IPS-18a (cell line): ENCODE measurements at regions not wholly inside any gene's neighbourhood (a gene's known extent, or its start where the extent isn't known, plus 50 kb on each side); places are given as distances from the start of the nearest gene placed in this dataset.
A peak's percentile ranks its signal among the peaks of the same experiment; 100 is the strongest.
"Not testable (repeated sequence)": the region's sequence is repeated elsewhere in the genome, so short reads cannot be mapped to it uniquely, and the experiment has no call there.

Experiments used
- H3K27ac ChIP-seq: one replicate; pipeline ENCODE4 v1.5.1; 2013; ENCODE audit warnings: low read length
- H3K27me3 ChIP-seq: one replicate; pipeline ENCODE4 v1.6.1; 2013; ENCODE audit warnings: mild to moderate bottlenecking, low read length; ENCODE audit not compliant: control insufficient read depth, insufficient read depth
- H3K36me3 ChIP-seq: one replicate; pipeline ENCODE4 v1.6.1; 2013; ENCODE audit warnings: low read depth, low read length; ENCODE audit not compliant: control insufficient read depth
- H3K4me1 ChIP-seq: one replicate; pipeline ENCODE4 v1.6.1; 2013; ENCODE audit warnings: low read depth, low read length; ENCODE audit not compliant: control insufficient read depth
- H3K4me3 ChIP-seq: one replicate; pipeline ENCODE4 v1.5.1; 2013; ENCODE audit warnings: low read length
- H3K9ac ChIP-seq: one replicate; pipeline ENCODE4 v1.6.1; 2013; ENCODE audit warnings: mild to moderate bottlenecking, low read length, moderate library complexity
- H3K9me3 ChIP-seq: one replicate; pipeline ENCODE4 v1.6.1; 2013; ENCODE audit warnings: low read depth, low read length; ENCODE audit not compliant: control insufficient read depth

GRCh38 chr13:21272439-21272838 lies 96.0 kb downstream of the MRPL57 start:
- not testable (repeated sequence) for H3K4me1 ChIP-seq, H3K9ac ChIP-seq, H3K27me3 ChIP-seq, H3K4me3 ChIP-seq, H3K9me3 ChIP-seq, H3K27ac ChIP-seq, H3K36me3 ChIP-seq

- H3K9me3 ChIP-seq, H3K27me3 ChIP-seq, H3K27ac ChIP-seq, H3K4me3 ChIP-seq, H3K9ac ChIP-seq, H3K36me3 ChIP-seq, H3K4me1 ChIP-seq: not testable (repeated sequence)
These were observed 98.0 kb downstream of the MRPL57 start for GRCh38 chr13:21274457-21274856.

- Histone ChIP-seq H3K27me3 (no peaks in the 10 kb centered on the region), H3K9me3 (no peaks in the 10 kb centered on the region), H3K4me1 (peaks cover 3% of the 10 kb centered on the region), H3K36me3 (no peaks in the 10 kb centered on the region), H3K9ac (no peak overlapping the region), H3K4me3 (no peak overlapping the region), H3K27ac (no peak overlapping the region)
These were observed 105.6 kb downstream of the MRPL57 start for GRCh38 chr13:21282065-21282464.

GRCh38 chr13:21287331-21287907 lies 111.0 kb downstream of the MRPL57 start:
- Histone ChIP-seq H3K9me3 (no peaks in the 10 kb centered on the region), H3K9ac (no peak overlapping the region), H3K4me1 (no peaks in the 10 kb centered on the region), H3K36me3 (no peaks in the 10 kb centered on the region), H3K27ac (no peak overlapping the region), H3K4me3 (no peak overlapping the region), H3K27me3 (no peaks in the 10 kb centered on the region)

- H3K27ac ChIP-seq: no peak overlapping the region
- no peak overlapping the region for H3K4me3 ChIP-seq
- no peak overlapping the region for H3K9ac ChIP-seq
- H3K4me1 ChIP-seq: no peaks in the 10 kb centered on the region
- H3K36me3 ChIP-seq: no peaks in the 10 kb centered on the region
- no peaks in the 10 kb centered on the region for H3K27me3 ChIP-seq
- no peaks in the 10 kb centered on the region for H3K9me3 ChIP-seq
These were observed 113.0 kb downstream of the MRPL57 start for GRCh38 chr13:21289475-21289874.

- not testable (repeated sequence) for H3K27ac ChIP-seq, H3K9ac ChIP-seq, H3K4me1 ChIP-seq, H3K9me3 ChIP-seq, H3K4me3 ChIP-seq, H3K27me3 ChIP-seq, H3K36me3 ChIP-seq
These were observed 114.1 kb downstream of the MRPL57 start for GRCh38 chr13:21290442-21291002.

GRCh38 chr13:21291840-21292239 lies 115.4 kb downstream of the MRPL57 start:
- Histone ChIP-seq H3K27ac (no peak overlapping the region), H3K4me3 (no peak overlapping the region), H3K36me3 (no peaks in the 10 kb centered on the region), H3K9ac (no peak overlapping the region), H3K4me1 (peaks cover 3% of the 10 kb centered on the region), H3K9me3 (no peaks in the 10 kb centered on the region), H3K27me3 (no peaks in the 10 kb centered on the region)

GRCh38 chr13:21296991-21297390 lies 120.5 kb downstream of the MRPL57 start:
- H3K27ac ChIP-seq, H3K27me3 ChIP-seq, H3K9me3 ChIP-seq, H3K36me3 ChIP-seq, H3K4me3 ChIP-seq: not testable (repeated sequence)
- Histone ChIP-seq H3K9ac (peak overlapping the region; percentile 17), H3K4me1 (peaks cover 17% of the 10 kb centered on the region)

- H3K9me3 ChIP-seq: no peaks in the 10 kb centered on the region
- peaks cover 17% of the 10 kb centered on the region for H3K4me1 ChIP-seq
- no peaks in the 10 kb centered on the region for H3K27me3 ChIP-seq
- H3K4me3 ChIP-seq: peak overlapping the region; percentile 88
- H3K36me3 ChIP-seq: no peaks in the 10 kb centered on the region
- peak overlapping the region; percentile 17 for H3K9ac ChIP-seq
- H3K27ac ChIP-seq: peak overlapping the region; percentile 31
These were observed 121.0 kb downstream of the MRPL57 start for GRCh38 chr13:21297447-21297846.

- H3K9me3 ChIP-seq: no peaks in the 10 kb centered on the region
- H3K36me3 ChIP-seq: peaks cover 3% of the 10 kb centered on the region
- peaks cover 17% of the 10 kb centered on the region for H3K4me1 ChIP-seq
- H3K27me3 ChIP-seq: no peaks in the 10 kb centered on the region
- H3K27ac ChIP-seq: peak overlapping the region; percentile 48
- peak overlapping the region; percentile 66 for H3K9ac ChIP-seq
- H3K4me3 ChIP-seq: peak overlapping the region; percentile 88
These were observed 121.7 kb downstream of the MRPL57 start for GRCh38 chr13:21297914-21298831.

- Histone ChIP-seq H3K9ac (no peak overlapping the region), H3K4me1 (peaks cover 6% of the 10 kb centered on the region), H3K27ac (no peak overlapping the region), H3K4me3 (no peak overlapping the region), H3K27me3 (no peaks in the 10 kb centered on the region), H3K36me3 (peaks cover 5% of the 10 kb centered on the region), H3K9me3 (no peaks in the 10 kb centered on the region)
These were observed 127.8 kb downstream of the MRPL57 start for GRCh38 chr13:21304256-21304655.
